ENCODE measurements at regions not wholly inside any gene's neighbourhood (a gene's known extent, or its start where the extent isn't known, plus 50 kb on each side); places are given as distances from the start of the nearest gene placed in this dataset.

- TF ChIP-seq CTCF (IDR thresholded peaks at IDR 0.05; ENCODE audit: poor library complexity), result no peak
- no peak for TF ChIP-seq EZH2 (IDR thresholded peaks at IDR 0.05; ENCODE audit: borderline replicate concordance)
- TF ChIP-seq EZH2phosphoT487 (IDR thresholded peaks at IDR 0.05; ENCODE audit: low read depth, severe bottlenecking, unreplicated experiment), result no peak
These were observed 908.5 kb upstream of the MANEA start for GRCh38 chr6:94668876-94669275.
